Medulla oblongata (tissue), 1 donor: ENCODE measurements at regions not wholly inside any gene's neighbourhood (a gene's known extent, or its start where the extent isn't known, plus 50 kb on each side); places are given as distances from the start of the nearest gene placed in this dataset.

Experiments used
- DNase-seq: peaks from one replicate; pipeline ENCODE4 v3.0.0-alpha.2; 2015; ENCODE audit errors: extremely low spot score

DNA sequence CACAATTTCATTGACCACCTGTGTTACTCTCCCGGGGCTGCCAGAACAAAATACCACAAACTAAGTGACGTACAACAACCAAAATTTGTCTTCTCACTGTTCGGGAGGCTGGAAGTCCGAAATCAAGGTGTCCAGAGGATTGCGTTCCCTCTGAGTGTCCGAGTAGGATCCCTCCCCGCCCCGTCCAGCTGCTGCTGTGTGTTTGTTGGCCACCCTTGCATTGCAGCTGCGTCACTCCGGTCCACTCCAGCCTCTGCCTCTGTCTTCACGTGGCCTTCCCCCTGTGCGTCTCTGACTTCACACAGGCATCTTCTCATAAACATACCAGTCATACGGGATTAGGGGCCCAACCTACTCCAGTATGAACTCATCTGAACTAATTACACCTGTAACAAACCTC is 251.8 kb upstream of the SMIM21 start:
- DNase-seq = no peak

DNA sequence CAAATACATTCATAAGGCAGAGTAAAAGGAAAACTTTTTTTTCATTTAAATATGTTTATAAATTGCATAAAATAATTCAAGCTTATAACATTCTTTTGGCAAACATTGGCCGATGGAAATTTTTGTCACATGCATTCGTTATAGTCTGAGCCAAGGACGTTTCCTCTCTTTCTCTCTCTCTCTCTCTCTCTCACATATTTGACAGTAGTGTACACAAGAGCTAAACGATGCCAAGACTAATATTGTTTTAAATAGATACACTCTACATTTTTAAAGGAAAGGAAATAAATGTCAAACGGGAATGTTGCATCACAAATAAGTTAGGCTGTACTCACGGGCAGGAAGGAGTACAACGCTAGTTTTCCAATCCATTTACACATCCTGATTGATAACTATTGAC is 251.1 kb upstream of the SMIM21 start:
- DNase-seq = no peak

DNA sequence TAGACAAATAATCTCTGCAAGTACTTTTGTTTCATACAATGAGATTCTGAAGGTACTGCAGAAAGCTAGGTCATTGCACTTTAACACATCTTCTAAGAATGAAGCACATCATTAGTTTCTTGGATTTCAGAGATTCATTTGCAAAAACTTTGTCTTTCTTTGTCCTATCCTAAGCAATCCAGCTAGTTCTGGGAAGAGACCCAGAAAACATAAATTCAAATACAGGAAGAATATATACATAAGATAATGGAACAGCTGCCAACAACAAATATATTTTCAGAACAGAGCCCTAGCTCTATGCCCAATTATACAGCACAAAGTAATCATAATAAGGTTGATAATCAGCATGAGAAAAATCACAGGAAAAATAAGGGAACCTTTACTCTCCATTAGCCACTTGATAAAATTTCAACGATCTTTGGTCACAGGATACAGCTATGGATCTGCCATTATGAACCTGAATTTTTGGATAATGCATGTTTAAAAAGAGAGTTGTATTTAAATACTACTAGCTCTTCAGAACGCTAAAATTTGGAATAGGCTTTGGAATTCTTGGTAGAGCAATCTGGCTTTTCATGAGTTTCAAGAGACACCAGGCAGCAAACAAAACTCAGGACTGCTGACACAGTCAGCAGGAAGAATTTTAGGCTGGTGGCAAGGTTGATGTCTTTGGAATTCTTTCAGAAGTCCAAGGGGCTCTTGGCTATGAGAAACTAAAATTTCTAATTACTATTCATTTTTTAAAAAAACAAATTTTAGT is 250.4 kb upstream of the SMIM21 start:
- DNase-seq = no peak

DNA sequence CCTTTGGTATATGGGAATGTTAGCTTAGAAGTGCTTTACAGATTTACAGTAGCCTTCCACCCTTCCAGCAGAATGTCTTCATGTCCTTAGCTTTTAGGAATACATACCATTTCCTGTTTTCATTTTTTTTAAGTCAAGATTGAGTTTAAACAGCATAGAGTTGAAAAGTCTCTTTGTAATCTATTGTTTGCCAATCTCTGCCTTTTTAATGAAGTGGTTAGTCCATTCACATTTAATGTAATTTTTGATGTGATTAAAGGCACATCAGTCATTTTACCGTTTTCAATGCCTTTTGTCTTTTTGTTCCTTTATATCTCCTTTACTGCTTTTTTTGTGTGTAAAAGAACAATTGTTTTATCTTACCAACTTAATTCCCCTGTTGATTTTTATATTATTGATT is 233.4 kb upstream of the SMIM21 start:
- no peak for DNase-seq

DNA sequence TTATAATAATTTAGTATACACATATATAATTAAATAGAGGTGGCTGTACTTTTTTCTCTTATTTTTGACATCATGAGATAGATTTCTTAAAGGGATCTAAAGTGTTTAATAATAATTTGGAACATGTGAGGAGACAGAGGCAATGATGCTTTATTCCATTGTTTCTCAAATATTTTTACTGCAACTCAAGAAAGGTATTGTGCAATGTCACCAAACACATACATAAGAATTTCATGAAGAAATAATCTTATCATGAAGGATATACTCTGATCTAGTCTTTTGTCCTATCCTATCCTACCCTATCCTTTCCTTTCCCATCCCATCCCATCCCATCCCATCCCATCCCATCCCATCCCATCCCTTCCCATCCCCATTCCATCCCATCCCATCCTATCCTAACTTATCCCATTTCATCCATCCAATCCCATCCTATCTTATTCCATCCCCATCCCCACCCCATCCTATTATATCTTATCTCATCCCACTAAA is 232.1 kb upstream of the SMIM21 start:
- DNase-seq = no peak

DNA sequence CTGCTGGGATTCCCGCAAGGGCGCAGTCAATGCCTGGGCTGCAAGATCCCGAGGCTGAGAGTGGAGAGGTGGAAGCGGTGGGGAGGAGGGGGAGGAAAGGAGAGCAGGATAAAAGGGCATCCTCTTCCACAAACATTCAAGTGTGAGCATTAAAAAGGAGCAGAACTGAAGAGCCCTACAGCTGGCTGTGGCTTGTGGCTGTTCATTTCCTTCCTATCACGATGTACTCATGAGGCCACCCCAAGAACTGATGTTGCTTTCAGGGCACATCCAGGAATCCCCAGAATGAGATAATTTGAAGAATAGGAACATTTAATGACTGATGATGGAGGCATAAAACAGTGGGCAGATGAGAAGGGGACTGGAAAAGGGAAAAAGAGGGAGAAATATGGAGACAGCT is 230.8 kb upstream of the SMIM21 start:
- no peak for DNase-seq

DNA sequence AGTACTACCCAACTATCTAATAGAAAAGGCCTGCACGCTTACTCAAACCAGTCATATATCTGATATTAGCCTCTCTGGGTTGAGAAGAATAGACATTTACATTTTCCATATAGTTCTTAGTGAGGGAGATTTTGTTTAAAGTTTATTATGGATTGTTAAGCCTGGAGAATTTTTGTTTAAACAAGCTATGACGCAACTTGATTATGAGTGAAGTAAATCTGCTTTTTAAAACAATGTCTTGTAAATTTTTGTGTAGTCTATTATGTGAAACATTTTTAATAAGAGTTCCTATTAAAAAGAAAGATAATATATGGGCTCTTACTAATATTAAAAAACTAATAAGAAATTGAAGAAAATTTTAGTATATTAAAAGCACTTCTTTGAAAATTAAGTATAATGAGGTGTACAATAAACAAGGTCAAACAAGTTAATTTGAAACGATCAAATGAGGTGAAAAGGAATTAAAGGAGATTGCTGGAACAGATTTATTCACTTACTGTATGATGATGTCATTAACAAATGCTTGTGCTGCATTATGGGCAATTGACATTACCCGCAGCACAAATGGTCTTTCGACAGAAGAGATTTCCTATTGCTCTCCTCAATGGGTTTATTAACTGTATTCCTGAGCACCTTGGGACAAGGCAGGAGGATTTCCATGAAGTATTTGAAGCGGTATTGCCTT is 229.2 kb upstream of the SMIM21 start:
- DNase-seq = no peak

DNA sequence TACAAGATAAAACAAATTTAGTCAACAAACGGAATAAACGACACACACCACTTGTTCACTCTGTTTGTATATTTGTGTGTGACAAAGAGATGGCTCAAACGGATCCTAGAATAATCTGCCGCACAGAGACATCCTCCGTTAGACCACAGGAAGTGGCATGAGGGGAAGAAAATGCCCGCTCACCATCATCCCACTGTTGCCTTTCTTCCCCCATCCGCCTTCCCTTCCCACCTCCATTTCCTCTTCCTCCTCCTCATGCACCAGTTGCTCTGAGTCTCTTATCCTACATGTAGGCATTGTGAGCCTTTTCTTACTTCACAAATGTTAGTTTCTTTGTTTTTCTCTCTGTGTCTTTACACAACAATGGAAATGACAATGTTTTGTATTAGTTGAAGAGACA is 228.5 kb upstream of the SMIM21 start:
- DNase-seq = no peak

DNA sequence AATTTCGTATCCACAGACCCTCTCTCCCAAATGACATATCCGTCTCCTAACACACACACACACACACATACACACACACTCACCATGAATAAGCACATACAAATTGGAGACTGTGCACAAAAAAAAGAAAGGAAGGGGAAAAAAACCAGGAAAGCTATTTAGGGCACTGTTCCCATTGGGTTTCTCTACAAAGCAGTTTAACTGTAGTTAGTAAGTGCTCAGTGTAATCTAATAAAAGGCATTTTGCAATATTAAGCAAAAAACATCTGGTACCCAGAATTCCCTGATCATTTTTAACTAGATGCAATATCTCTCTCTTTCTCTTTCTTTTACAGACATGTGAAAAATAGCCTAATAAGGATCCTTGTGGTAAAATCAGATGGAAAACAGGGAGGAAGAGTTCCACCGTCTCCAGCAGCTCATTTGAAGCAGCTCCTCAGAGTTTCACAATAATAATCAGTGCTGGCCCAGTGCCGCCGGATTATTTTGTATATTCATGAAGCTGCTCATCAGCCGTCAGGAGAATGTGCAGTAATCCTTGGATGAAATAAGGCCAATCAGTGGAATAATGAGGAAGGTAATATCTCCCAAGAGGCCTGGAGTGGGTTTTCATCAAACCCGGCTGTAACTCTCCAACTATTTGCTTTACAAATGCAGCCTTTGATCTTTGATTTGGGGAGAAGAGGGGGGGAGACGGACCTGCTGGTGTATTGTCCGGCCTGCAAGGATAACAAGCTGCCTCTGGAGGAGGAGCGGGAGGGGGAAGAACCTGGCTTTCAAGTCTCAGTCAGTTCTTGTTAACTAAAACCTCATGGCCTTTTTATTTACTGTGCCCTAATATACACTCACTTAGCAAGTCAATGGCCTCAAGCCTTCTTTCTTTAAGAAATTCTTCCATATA is 227.6 kb upstream of the SMIM21 start:
- no peak for DNase-seq

DNA sequence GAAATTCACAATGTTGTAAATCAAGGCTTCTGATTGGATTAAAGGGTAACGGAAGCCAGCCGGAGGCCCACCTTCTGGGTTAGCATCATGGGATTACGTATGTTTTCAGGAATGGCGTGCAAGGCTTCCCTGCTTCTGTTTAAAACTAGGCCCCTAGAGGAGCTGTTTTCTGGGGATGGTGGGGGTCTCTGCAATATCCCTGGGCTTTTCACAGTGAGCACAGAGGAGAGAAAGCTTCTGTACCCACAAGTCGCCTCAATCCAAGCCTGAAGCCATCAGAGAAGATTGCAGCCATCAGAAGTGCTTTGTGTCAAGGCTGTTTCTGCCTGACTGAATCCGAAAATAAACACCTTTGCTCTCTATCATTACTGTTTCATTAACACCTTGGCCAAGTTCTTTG is 226.9 kb upstream of the SMIM21 start:
- DNase-seq = no peak

DNA sequence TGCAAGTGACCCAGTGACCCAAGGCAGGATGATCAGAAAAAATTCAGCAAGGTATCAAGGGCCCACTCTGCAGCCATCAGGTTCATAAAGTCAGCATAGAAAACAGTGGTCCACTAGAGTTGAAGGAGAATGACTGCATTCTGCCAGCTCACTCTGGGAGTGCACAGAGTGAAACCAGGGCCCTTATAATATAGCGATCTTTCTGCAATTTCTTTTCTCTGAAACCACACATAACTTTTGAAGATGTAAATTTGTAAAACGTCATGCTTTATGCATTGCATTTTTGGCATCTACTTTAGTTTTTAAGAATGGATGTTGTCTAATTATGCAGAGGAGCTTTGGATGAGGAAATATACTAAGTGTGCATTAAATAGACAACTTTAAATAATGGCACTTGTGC is 225.0 kb upstream of the SMIM21 start:
- DNase-seq = no peak

DNA sequence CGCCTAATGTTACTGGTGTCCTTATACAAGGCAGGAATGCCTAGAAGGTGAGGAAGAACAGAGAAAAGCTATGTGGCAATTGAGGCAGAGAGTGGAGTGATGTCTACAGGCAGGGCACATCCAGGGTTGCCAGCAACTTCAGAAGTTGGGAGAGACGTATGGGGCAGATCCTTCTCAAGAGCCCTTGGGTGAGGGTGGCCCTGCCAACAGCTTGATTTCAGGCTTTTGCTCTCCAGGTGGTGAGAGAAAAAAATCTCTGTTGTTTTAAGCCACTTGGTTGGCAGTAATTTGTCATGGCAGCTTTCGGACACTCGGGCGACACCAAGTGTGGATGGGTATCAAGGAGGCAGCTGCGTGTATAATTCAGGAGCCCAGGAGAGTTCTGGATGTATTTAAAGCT is 217.4 kb upstream of the SMIM21 start:
- no peak for DNase-seq

DNA sequence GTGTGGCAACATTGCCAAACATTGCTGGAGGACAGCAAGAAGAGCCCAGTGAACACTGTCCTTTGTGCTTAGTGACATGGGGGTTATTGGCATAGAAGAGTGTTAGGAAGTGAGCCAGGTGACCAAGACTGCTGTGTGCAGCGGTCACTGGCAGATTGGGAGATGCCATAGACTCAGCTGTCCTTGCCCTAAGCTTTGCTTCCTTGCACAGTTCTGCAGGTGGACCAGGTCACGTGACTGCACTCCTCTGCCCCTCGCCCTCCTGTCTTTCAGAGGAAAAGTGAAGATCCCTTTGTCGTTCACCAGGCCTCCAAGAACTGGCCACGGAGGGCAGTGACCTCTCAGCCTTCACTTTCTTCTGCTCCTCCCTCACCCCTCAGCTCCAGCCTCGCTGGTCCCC is 215.6 kb upstream of the SMIM21 start:
- no peak for DNase-seq

DNA sequence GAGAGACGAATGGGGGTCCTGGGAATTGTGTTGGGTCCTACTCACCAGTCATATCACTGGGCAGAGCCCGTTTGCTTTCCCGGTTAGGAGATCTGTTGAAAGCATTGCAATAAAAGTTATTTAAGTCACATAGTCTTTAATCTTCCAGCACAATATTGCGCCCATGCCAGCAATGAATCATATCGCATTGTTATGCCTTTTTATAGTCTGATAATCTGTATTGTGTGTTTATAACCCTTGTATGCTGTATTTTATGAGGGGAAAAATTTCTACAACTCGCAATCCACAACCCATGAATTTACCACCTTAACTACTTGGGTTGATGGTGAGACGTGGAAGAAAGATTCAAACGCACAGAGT is 211.9 kb upstream of the SMIM21 start:
- DNase-seq = no peak

DNA sequence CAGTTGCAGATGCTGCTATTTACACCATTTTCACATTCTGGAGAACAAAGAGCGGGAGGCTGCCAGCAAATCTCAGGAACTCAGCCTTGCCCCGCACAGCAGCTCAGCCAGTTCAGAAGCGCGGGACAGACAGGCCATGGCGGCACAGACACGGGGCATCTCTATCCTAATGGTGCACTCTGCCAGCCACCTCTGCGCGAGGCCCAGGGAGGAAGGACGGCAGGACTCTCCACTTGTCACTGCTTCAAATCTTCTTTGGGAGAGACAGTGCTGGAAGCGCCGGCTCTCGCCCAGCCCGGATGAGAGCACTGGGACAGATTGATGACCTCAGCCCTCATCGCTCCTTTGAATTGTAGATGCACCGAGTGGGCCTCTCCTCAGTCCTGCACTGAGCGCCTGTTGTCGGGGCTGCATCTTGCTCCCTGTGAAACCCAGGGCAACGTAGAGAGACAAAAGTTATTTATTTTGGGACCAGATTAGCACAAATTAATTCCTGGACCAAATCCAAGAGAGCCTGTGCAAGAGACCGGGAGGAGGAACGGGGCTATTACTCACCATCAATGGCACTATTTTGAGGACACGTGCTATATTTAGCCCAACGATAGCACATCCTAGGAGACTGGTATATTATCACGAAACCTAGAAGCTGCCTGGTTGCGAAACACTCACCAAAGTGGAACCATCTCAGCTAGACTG is 211.4 kb upstream of the SMIM21 start:
- peak; percentile 47 for DNase-seq

DNA sequence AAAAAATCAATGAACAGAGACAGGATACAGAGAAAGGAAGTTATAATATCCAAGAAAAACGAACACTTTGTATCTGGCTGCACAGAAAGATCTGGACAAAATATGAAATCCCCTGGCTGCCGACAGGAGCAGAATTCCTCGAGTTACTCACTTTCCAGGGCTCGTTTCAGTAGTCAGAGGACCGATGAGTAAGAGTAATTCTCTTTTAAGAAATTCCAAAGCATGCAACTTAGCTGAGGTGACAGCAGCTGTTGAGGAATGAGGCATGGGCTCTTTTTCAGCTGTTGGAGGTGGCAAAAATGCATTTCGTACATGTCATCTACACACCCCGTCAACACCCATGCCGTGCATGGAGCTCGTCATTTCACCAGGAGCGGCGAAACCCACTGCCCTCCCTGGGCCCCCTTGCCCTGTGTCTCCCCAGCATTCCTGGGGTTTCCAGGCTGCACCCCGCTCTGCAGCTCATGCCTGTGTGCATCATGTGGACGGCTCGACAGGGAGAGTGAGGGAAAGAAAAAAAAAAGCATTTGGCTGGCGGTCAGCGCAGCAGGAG is 210.8 kb upstream of the SMIM21 start:
- DNase-seq = peak; percentile 35

DNA sequence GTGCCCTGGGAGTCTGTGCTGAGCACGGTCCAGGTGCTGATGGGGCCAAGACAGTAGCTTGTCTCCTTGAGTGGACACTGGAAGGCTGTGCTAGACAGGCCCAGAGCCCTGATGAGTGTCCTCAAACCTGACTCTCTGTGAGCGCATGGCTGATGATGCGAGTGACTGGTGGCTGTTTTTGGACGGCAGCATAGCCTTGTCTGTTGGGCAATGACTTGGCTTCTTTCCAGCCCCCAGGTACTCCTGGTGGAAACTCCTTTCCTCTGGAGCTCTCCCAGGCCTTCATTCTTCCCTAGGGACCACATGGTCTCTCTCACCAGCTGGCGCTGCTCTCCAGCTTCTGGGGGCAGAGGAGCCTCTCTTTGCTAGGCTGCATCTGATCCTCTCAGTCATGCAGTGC is 207.6 kb upstream of the SMIM21 start:
- DNase-seq = no peak

DNA sequence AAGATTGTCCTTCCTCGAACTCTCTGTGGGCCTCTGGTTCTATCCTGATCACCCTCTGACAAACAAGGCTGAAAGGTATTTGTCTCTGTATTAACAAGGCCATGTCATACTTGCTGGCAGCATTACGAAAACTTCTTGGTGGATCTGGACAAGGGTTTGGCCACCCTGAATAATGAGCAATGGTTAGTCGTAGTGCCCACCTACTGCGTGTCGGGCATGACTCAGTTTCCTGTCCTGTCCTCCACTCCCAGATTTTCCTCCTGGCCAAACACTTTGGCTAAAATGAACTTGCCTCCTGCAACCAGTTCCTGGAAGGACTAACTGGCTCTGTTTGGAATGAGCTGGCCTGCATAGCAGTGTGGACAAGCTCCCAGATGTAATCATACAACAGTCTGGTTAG is 198.5 kb upstream of the SMIM21 start:
- no peak for DNase-seq

DNA sequence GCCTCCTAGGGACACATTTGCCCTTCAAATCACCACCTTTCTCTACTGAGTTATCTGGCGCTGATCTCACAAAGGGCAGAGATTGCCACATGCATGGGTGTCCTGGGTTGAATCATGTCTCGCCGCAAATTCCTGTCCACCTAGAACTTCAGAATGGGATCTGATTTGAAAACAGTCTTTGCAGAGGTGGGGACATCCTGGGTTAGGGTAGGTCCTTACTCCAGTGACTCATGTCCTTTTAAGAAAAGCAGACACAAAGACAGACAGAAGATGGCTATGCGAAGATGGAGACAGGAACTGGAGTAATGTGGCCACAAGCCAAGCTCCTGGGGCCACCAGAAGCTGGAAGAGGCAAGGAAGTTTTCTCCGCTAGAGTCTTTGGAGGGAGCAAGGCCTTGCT is 197.4 kb upstream of the SMIM21 start:
- DNase-seq = no peak

DNA sequence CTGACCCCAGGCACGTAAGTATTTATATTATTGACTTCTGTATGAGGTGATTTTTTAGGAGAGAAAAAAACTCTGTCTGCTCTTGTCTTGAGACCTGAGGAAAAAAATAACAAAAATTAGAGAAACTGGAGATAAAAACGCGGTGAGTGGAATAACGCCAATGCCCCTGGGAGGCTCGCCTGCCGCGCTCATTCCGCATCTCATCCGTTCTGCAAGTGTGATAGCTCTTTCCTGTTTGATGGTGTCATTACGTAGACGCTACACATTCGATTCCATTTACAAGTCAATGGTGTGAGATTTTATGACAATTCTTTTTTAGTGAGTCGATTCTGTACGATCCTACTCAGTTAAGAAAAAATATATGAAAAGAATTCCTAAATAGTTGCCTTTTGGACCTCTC is 194.3 kb upstream of the SMIM21 start:
- DNase-seq = no peak

DNA sequence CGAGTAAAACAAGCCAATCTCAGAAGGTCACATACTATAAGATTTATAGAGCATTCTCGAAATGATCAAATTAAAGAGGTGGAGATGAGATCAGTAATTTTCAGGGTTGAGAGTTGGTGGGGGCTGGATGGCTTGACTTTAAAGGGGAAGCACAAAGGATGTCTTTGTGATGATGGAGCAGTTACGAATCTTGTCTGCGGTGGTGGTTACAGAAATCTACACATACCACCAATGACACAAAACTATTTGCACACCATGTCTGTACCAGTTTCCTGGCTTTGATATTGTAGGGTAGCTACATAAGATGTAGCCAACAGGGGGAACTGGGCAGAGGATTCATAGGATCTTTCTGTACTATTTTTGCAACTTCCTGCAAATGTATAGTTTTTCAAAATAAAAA is 190.6 kb upstream of the SMIM21 start:
- no peak for DNase-seq

DNA sequence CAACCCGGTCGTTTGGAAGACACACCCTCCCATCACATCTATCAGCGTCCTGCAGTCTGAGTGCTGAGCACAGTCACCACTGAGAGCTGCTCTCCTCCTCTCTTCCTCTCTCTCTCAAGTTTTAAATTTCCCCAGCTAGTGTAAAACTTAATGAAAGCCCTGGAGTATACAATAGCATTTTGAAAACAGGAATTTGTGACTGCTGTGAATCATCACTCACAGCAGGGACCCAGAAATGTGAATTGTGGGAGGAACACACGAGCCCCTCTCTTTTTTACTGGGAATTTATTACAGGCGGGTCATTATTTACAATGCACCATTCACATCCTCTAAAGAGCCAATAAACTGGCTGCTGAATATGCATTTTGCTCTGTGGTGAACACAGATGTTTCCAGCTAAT is 185.0 kb upstream of the SMIM21 start:
- no peak for DNase-seq
